Gastrocnemius medialis (tissue), 4 donors: ENCODE measurements at regions not wholly inside any gene's neighbourhood (a gene's known extent, or its start where the extent isn't known, plus 50 kb on each side); places are given as distances from the start of the nearest gene placed in this dataset.
"Not testable (repeated sequence)": the region's sequence is repeated elsewhere in the genome, so short reads cannot be mapped to it uniquely, and the experiment has no call there.

ENCODE experiments used
- ATAC-seq, 2 donors: fragments of 150-250 bp; one replicate each; pipeline ENCODE4 v1.9.1; 2016
- DNase-seq, 2 donors: peaks; one replicate each; pipeline ENCODE4 v3.0.0-alpha.2; 2019
- H3K27ac ChIP-seq, 4 donors: fragments of 200-600 bp; sonication (generic); 1 replicate in 1 of 4; 2 replicates in 3 of 4; pipeline ENCODE4 v1.5.1; 2016 to 2018; ENCODE audit warnings: mild to moderate bottlenecking in 2 of 4, moderate library complexity in 1 of 4
- H3K27me3 ChIP-seq, 3 donors: fragments of 200-600 bp; sonication (generic) in 2 of 3; 1 replicate in 1 of 3; 2 replicates in 2 of 3; pipeline versions ENCODE4 v1.5.1 to v1.6.0; 2016 to 2019; ENCODE audit warnings: mild to moderate bottlenecking in 1 of 3, moderate library complexity in 1 of 3
- H3K36me3 ChIP-seq, 2 donors: fragments of 200-600 bp; sonication (generic) in 1 of 2; one replicate each; pipeline ENCODE4 v1.5.1; 2017 to 2018
- H3K4me1 ChIP-seq, 2 donors: fragments of 200-600 bp; sonication (generic) in 1 of 2; one replicate each; pipeline ENCODE4 v1.5.1; 2016 to 2017; ENCODE audit warnings: mild to moderate bottlenecking in 2 of 2
- H3K4me3 ChIP-seq, 4 donors: fragments of 200-600 bp; sonication (generic) in 3 of 4; 1 replicate in 1 of 4; 2 replicates in 3 of 4; pipeline ENCODE4 v1.5.1; 2016 to 2019; ENCODE audit warnings: mild to moderate bottlenecking in 2 of 4
- H3K9me3 ChIP-seq, 3 donors: fragments of 200-600 bp; sonication (generic) in 2 of 3; 1 replicate in 1 of 3; 2 replicates in 2 of 3; pipeline ENCODE4 v1.5.1; 2016 to 2019
- POLR2A ChIP-seq, 2 donors: fragments of 450-650 bp; IDR thresholded peaks; one replicate each; pipeline ENCODE4 v1.6.1; 2017; ENCODE audit warnings: antibody characterized with exemption in 2 of 2, mild to moderate bottlenecking in 2 of 2, moderate library complexity in 2 of 2
- in situ Hi-C, 4 donors: fragments of 200-750 bp; cut with MboI; loops; one replicate each; pipeline versions ENCODE4 v1.15.0 to v1.8.0; 2017; ENCODE audit warnings: low sequenced_read_pairs in 4 of 4
- intact Hi-C: fragments of 100-400 bp; cut with DNase I; formaldehyde crosslinking; loops from one replicate; pipeline ENCODE4 v1.15.1; 2023; ENCODE audit warnings: low total_unique reads
- TF ChIP-seq, protein P1 (sequence below), 5 experiments: fragments of 450-650 bp in 3 of 5; fragments of 200-600 bp in 2 of 5; sonication (generic) in 2 of 5; IDR thresholded peaks in 4 of 5; conservative IDR thresholded peaks in 1 of 5; 1 replicate in 4 of 5; 2 replicates in 1 of 5; pipeline ENCODE4 v1.5.1; 2016 to 2019; ENCODE audit warnings: antibody characterized with exemption in 5 of 5, mild to moderate bottlenecking in 3 of 5, moderate library complexity in 3 of 5

DNA sequence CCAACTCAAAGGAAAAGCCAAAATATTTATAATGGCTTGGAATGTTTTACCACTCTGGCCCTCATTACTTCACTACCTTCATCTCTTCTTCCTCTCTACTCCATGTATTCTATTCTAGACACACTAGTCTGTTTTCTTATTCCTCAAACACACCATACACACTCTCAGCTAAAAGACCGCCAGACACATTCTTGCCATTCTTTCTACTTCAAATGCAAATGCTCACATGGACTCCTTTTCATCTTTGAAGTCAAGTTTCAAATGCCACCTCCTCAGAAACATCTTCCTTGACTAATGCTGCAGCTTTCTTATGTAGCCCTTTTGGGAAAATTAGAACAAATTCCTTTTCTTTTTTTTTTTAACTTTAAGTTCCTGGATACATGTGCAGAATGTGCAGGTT is 412.9 kb upstream of the FMR1 start:
- Histone ChIP-seq H3K36me3 (no peaks in the 10 kb centered on the region), H3K9me3 (no peaks in the 10 kb centered on the region), H3K4me1 (no peaks in the 10 kb centered on the region), H3K27ac (no peak overlapping the region), H3K4me3 (no peak overlapping the region), H3K27me3 (no peaks in the 10 kb centered on the region)
- ATAC-seq: no peak
- TF ChIP-seq, protein P1, sequence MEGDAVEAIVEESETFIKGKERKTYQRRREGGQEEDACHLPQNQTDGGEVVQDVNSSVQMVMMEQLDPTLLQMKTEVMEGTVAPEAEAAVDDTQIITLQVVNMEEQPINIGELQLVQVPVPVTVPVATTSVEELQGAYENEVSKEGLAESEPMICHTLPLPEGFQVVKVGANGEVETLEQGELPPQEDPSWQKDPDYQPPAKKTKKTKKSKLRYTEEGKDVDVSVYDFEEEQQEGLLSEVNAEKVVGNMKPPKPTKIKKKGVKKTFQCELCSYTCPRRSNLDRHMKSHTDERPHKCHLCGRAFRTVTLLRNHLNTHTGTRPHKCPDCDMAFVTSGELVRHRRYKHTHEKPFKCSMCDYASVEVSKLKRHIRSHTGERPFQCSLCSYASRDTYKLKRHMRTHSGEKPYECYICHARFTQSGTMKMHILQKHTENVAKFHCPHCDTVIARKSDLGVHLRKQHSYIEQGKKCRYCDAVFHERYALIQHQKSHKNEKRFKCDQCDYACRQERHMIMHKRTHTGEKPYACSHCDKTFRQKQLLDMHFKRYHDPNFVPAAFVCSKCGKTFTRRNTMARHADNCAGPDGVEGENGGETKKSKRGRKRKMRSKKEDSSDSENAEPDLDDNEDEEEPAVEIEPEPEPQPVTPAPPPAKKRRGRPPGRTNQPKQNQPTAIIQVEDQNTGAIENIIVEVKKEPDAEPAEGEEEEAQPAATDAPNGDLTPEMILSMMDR (IDR thresholded peaks at IDR 0.05 in 4 of 5, conservative IDR thresholded peaks at IDR 0.05 in 1 of 5): no peak
- TF ChIP-seq POLR2A (IDR thresholded peaks at IDR 0.05): no peak
- intact Hi-C loops: no loop called here
- in situ Hi-C loops: no loop called here
- no peak for DNase-seq

GRCh38 chrX:147522981-147523380 is 388.7 kb upstream of the FMR1 start:
- intact Hi-C loops: no loop called here
- Histone ChIP-seq H3K4me3 (no peak overlapping the region), H3K36me3 (no peaks in the 10 kb centered on the region), H3K27ac (no peak overlapping the region), H3K4me1 (no peaks in the 10 kb centered on the region), H3K9me3 (no peaks in the 10 kb centered on the region), H3K27me3 (no peaks in the 10 kb centered on the region)
- no peak for TF ChIP-seq POLR2A (IDR thresholded peaks at IDR 0.05)
- TF ChIP-seq, protein P1 (IDR thresholded peaks at IDR 0.05 in 4 of 5, conservative IDR thresholded peaks at IDR 0.05 in 1 of 5): no peak
- ATAC-seq: no peak
- in situ Hi-C loops: no loop called here
- no peak for DNase-seq

DNA sequence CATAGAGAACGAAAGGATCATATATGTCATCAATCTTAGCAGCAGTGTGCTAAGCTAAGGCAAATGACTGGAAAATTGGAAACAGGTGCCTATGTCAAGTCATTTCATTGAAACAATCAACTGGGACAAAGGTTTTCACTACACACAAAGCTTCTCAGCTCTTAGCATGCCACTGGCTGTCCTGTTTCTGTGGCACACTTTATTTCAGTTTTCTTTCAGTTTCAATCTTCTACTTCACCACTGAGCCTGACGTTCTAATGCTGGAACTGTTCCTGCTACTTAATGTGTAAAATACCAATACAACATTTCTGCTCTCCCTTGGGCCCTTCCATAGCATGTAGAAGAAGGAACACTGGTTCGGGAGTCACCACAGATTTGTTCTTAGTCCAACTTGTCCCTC is 378.3 kb upstream of the FMR1 start:
- Histone ChIP-seq H3K4me1 (no peaks in the 10 kb centered on the region), H3K27ac (no peak overlapping the region), H3K4me3 (no peak overlapping the region), H3K27me3 (no peaks in the 10 kb centered on the region), H3K36me3 (no peaks in the 10 kb centered on the region), H3K9me3 (no peaks in the 10 kb centered on the region)
- intact Hi-C loops: no loop called here
- TF ChIP-seq POLR2A (IDR thresholded peaks at IDR 0.05): no peak
- TF ChIP-seq, protein P1 (IDR thresholded peaks at IDR 0.05 in 4 of 5, conservative IDR thresholded peaks at IDR 0.05 in 1 of 5): no peak
- ATAC-seq: no peak
- in situ Hi-C loops: no loop called here
- DNase-seq: no peak

- Histone ChIP-seq H3K9me3 (no peaks in the 10 kb centered on the region), H3K36me3 (no peaks in the 10 kb centered on the region), H3K27me3 (no peaks in the 10 kb centered on the region), H3K27ac (no peak overlapping the region), H3K4me3 (no peak overlapping the region), H3K4me1 (no peaks in the 10 kb centered on the region)
- TF ChIP-seq POLR2A (IDR thresholded peaks at IDR 0.05): no peak
- TF ChIP-seq, protein P1 (IDR thresholded peaks at IDR 0.05 in 4 of 5, conservative IDR thresholded peaks at IDR 0.05 in 1 of 5): no peak
- DNase-seq (no peak), ATAC-seq (no peak)
- in situ Hi-C loops (no loop called here), intact Hi-C loops (no loop called here)
Observed at GRCh38 chrX:147537172-147537571, 374.5 kb upstream of the FMR1 start.

DNA sequence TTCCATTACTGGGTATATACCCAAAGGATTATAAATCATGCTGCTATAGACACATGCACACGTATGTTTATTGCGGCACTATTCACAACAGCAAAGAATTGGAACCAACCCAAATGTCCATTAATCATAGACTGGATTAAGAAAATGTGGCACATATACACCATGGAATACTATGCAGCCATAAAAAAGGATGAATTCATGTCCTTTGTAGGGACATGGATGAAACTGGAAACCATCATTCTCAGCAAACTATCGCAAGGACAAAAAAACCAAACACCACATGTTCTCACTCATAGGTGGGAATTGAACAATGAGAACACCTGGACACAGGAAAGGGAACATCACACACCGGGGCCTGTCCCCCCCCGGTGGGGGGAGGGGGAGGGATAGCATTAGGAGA is 363.7 kb upstream of the FMR1 start:
- H3K27me3 ChIP-seq, H3K9me3 ChIP-seq, DNase-seq, in situ Hi-C loops, H3K36me3 ChIP-seq, intact Hi-C loops, H3K4me1 ChIP-seq, H3K4me3 ChIP-seq, ATAC-seq, H3K27ac ChIP-seq: not testable (repeated sequence)
